SJCRH30 (cell line): ENCODE measurements at regions not wholly inside any gene's neighbourhood (a gene's known extent, or its start where the extent isn't known, plus 50 kb on each side); places are given as distances from the start of the nearest gene placed in this dataset.

Source experiments
- DNase-seq, 2 experiments: peaks; one replicate each; pipeline ENCODE4 v3.0.0-alpha.2; 2015 to 2020
- H3K27ac ChIP-seq: fragments of 250-450 bp; sonication (Bioruptor Pico); 2 replicates; pipeline ENCODE4 v1.5.1; 2020; ENCODE audit warnings: mild to moderate bottlenecking, moderate library complexity
- H3K27me3 ChIP-seq: fragments of 250-450 bp; sonication (Bioruptor Pico); 2 replicates; pipeline ENCODE4 v1.5.1; 2020; ENCODE audit warnings: mild to moderate bottlenecking, moderate library complexity
- H3K36me3 ChIP-seq: fragments of 250-450 bp; sonication (Bioruptor Pico); 2 replicates; pipeline ENCODE4 v1.5.1; 2020; ENCODE audit warnings: mild to moderate bottlenecking, moderate library complexity
- H3K4me1 ChIP-seq: fragments of 250-450 bp; sonication (Bioruptor Pico); 2 replicates; pipeline ENCODE4 v1.5.1; 2020; ENCODE audit warnings: mild to moderate bottlenecking, moderate library complexity
- H3K4me3 ChIP-seq: fragments of 250-450 bp; sonication (Bioruptor Pico); 2 replicates; pipeline ENCODE4 v1.5.1; 2020; ENCODE audit warnings: mild to moderate bottlenecking, moderate library complexity
- H3K9me3 ChIP-seq: fragments of 250-450 bp; sonication (Bioruptor Pico); replicated peaks from 2 replicates; pipeline ENCODE4 v1.5.1; 2020; ENCODE audit warnings: mild to moderate bottlenecking, moderate library complexity

GRCh38 chr20:62539198-62540045 is 63.6 kb upstream of the GATA5 start:
- Histone ChIP-seq H3K9me3 (peaks cover 2% of the 10 kb centered on the region; the same call in 1 of the 2 replicates), H3K4me1 (peaks cover 28% of the 10 kb centered on the region), H3K27me3 (no peaks in the 10 kb centered on the region), H3K4me3 (no peak overlapping the region), H3K27ac (no peak overlapping the region), H3K36me3 (no peaks in the 10 kb centered on the region)
- peak; percentile 67 to 71 for DNase-seq

- no peaks in the 10 kb centered on the region for H3K27me3 ChIP-seq
- DNase-seq: no peak
- H3K9me3 ChIP-seq: peaks cover 6% of the 10 kb centered on the region; the same call in 1 of the 2 replicates
Measured at GRCh38 chr20:62540504-62540903, 64.7 kb upstream of the GATA5 start.

DNA sequence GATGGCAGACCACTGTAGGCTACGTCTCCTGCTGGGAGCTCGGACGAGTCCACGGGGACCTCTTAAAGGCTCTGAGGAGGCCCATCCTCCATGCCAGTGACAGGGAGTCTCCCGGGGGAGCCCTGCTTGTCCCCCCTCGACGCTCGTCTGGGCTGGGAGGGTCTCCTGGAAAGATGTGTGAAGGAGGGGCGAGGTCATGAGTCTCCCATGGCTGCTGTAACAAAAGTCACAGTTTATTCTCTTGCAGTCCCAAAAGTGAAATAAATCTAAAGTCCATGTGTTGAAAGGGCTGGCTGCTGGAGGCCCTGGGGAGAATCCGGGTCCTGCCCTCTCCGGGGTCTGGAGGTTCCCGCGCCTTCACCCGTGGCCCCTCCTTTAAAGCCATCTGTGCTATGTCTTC is 67.1 kb upstream of the GATA5 start:
- Histone ChIP-seq H3K27ac (no peak overlapping the region), H3K4me1 (peaks cover 11% of the 10 kb centered on the region), H3K27me3 (no peaks in the 10 kb centered on the region)

More at GRCh38 chr20:62540504-62540903, 64.7 kb upstream of the GATA5 start:
- Histone ChIP-seq H3K4me3 (no peak overlapping the region), H3K27ac (no peak overlapping the region), H3K36me3 (peaks cover under 1% of the 10 kb centered on the region; the same call in 1 of the 2 replicates), H3K4me1 (peaks cover 21% of the 10 kb centered on the region)

DNA sequence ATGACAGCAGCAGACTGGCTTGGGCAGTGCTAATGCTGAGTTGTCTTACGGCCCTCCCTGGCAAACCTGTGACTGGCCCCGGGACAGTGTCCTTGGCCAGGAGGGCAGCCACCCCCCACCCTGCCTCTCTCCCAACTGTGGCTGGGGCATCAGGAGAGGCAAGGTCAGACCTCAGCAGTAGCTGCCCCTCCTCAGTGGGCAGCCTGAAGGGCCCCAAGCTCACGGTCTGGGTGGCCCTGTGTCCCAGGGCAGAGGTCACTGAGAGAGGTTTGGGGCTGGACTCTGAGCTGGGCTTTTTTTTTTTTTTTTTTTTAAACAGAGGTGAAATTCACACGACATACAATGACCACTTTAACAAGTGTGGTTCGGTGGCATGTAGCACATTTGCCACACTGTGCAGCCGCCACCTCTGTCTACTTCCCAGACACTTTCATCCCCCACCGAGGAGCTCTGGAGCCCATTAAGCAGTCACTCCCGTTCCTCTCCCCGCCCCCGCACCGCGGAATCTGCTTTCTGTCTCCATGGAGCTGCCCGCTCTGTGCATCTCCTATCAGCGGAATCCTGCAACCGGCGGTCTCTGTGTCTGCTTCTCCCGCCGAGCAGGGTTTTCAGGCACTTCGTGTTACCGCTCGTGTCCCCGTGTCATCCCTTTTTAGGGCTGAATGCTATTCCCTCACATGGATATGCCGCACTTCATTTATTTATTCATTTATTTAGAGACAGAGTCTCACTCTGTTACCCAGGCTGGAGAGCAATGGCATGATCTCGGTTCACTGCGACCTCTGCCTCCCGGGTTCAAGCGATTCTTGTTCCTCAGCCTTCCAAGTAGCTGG is 67.9 kb upstream of the GATA5 start:
- Histone ChIP-seq H3K27ac (no peak overlapping the region), H3K36me3 (peaks cover 11% of the 10 kb centered on the region; the same call in 1 of the 2 replicates), H3K27me3 (no peaks in the 10 kb centered on the region), H3K4me3 (no peak overlapping the region), H3K4me1 (peaks cover 11% of the 10 kb centered on the region), H3K9me3 (peaks cover 6% of the 10 kb centered on the region; the same call in 1 of the 2 replicates)
- DNase-seq: no peak

More for the DNA sequence above, 67.1 kb upstream of the GATA5 start:
- Histone ChIP-seq H3K36me3 (peaks cover 11% of the 10 kb centered on the region; the same call in 1 of the 2 replicates), H3K4me3 (no peak overlapping the region), H3K9me3 (peaks cover 6% of the 10 kb centered on the region; the same call in 1 of the 2 replicates)
- DNase-seq: no peak

DNA sequence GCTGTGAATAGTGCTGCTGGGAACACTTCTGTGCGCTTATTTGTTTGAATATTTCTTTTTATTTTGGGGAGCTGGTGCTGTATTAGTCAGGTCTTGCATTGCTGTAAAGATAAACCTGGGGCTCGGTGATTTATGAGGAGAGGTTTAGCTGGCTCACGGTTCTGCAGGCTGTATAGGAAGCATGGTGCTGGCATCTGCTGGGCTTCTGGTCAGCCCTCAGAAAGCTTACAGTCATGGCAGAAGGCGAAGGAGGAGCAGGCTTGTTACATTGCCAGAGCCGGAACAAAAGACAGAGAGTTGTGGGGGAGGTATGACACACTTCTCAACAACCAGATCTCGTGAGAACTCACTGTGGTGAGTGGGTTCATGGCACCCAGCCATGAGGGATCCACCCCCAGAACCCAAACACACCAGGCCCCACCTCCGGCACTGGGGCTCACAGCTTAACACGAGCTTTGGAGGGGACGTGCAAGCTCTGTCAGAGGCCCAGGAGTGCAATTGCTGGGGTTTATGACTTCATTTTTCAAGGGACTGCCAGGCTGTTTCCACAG is 68.8 kb upstream of the GATA5 start:
- Histone ChIP-seq H3K9me3 (peaks cover 6% of the 10 kb centered on the region; the same call in 1 of the 2 replicates), H3K27me3 (0 out of 2 replicates have a peak, but pooled peaks cover 2% of the 10 kb centered on the region), H3K36me3 (peaks cover 11% of the 10 kb centered on the region; the same call in 1 of the 2 replicates), H3K4me1 (peaks cover 11% of the 10 kb centered on the region), H3K4me3 (no peak overlapping the region), H3K27ac (no peak overlapping the region)
- no peak for DNase-seq

- Histone ChIP-seq H3K36me3 (peaks cover 11% of the 10 kb centered on the region; the same call in 1 of the 2 replicates), H3K27me3 (0 out of 2 replicates have a peak, but pooled peaks cover 4% of the 10 kb centered on the region), H3K9me3 (peaks cover 6% of the 10 kb centered on the region; the same call in 1 of the 2 replicates), H3K4me3 (no peak overlapping the region), H3K27ac (no peak overlapping the region), H3K4me1 (peaks cover 7% of the 10 kb centered on the region; the same call in 1 of the 2 replicates)
- no peak for DNase-seq
Measured at GRCh38 chr20:62545271-62545670, 69.5 kb upstream of the GATA5 start.

DNA sequence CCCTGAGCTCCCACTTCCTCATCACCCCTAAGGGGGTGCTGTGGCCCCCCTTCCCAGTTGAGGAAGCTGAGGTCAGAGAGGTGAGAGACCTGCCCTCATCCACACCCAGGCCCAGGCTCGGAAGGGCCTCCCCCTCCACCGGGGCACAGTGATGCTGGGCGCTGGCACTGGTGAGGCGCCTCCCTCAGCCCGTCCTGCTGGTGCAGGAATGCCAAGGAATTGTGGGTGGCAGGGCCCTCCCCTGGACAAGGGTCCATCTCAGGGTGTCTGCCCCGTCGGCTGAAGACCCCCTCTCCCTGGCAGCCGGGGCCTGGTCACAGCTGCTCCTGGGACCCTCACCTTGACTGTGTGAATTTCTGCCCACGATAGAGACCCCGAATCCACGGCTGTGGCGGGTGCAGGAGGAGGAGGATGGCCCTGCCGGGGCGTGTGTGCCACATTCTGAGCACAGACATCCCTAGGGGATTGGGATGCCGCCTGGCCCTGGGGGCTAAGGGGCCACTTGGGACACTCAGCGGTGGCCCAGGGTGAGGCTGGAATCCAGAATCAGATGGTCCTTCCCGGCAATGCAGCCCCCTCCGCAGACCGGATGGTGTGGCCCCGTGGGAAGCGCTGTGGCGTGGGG is 70.2 kb upstream of the GATA5 start:
- peaks cover 7% of the 10 kb centered on the region; the same call in 1 of the 2 replicates for H3K4me1 ChIP-seq

GRCh38 chr20:62546606-62547005 is 70.8 kb upstream of the GATA5 start:
- DNase-seq: no peak
- Histone ChIP-seq H3K9me3 (peaks cover 6% of the 10 kb centered on the region; the same call in 1 of the 2 replicates), H3K27me3 (peaks cover 7% of the 10 kb centered on the region; the same call in 1 of the 2 replicates), H3K4me3 (no peak overlapping the region), H3K4me1 (peaks cover 7% of the 10 kb centered on the region; the same call in 1 of the 2 replicates), H3K27ac (no peak overlapping the region), H3K36me3 (peaks cover 11% of the 10 kb centered on the region; the same call in 1 of the 2 replicates)

More for the DNA sequence above, 70.2 kb upstream of the GATA5 start:
- Histone ChIP-seq H3K27ac (no peak overlapping the region), H3K27me3 (0 out of 2 replicates have a peak, but pooled peaks cover 7% of the 10 kb centered on the region), H3K9me3 (peaks cover 6% of the 10 kb centered on the region; the same call in 1 of the 2 replicates), H3K36me3 (peaks cover 11% of the 10 kb centered on the region; the same call in 1 of the 2 replicates), H3K4me3 (no peak overlapping the region)
- no peak for DNase-seq

- Histone ChIP-seq H3K4me1 (peaks cover 11% of the 10 kb centered on the region), H3K4me3 (no peak overlapping the region), H3K27me3 (peaks cover 11% of the 10 kb centered on the region; the same call in 1 of the 2 replicates), H3K36me3 (peaks cover 11% of the 10 kb centered on the region; the same call in 1 of the 2 replicates), H3K27ac (no peak overlapping the region), H3K9me3 (peaks cover 6% of the 10 kb centered on the region; the same call in 1 of the 2 replicates)
- no peak for DNase-seq
Measured at GRCh38 chr20:62547364-62547763, 71.6 kb upstream of the GATA5 start.

DNA sequence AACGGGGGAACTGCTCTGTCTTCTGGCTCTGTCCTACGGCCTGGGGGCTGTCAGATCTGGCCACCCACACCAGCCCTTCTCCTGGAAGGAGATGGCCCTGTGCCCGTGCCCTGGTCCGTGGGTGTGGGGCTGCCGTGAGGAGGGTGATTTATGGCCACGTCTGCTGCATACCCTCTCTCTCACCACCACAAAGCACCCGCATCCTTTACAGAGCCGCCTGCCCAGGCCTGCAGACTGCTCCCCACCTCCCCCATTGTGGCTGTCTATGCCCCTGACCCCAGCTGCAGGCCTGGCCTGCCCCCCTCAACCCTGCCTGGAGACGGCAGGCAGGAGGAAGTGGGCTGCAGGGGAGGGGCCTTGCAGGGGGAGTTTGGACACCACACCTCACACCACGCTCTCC is 72.7 kb upstream of the GATA5 start:
- Histone ChIP-seq H3K9me3 (peaks cover 6% of the 10 kb centered on the region; the same call in 1 of the 2 replicates), H3K4me1 (peaks cover 11% of the 10 kb centered on the region), H3K4me3 (no peak overlapping the region), H3K36me3 (peaks cover 11% of the 10 kb centered on the region; the same call in 1 of the 2 replicates), H3K27me3 (peaks cover 11% of the 10 kb centered on the region; the same call in 1 of the 2 replicates), H3K27ac (no peak overlapping the region)
- DNase-seq: no peak

DNA sequence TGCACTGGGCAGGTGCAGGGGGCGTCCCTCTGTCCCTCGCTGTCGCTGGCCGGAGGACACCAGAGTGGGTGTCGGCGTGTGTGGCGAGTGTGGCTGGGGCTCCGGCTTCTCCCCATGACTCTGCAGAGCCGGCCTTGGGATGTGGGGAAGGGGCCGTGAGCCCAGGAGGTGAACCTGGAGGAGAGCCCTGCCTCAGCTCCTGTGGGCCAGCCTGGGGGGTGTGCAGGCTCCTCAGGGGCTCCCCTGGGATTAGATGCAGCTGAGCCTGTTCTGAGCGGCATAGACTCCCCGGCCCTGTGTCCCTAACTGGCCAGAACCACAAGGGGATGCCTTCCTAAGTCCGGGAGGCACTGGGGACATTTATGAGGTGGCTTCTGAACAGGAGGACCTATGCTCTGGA is 73.2 kb upstream of the GATA5 start:
- Histone ChIP-seq H3K4me3 (no peak overlapping the region), H3K27me3 (peaks cover 11% of the 10 kb centered on the region; the same call in 1 of the 2 replicates), H3K9me3 (peaks cover 6% of the 10 kb centered on the region; the same call in 1 of the 2 replicates), H3K4me1 (peaks cover 11% of the 10 kb centered on the region), H3K27ac (no peak overlapping the region), H3K36me3 (peaks cover 11% of the 10 kb centered on the region; the same call in 1 of the 2 replicates)
- no peak for DNase-seq

GRCh38 chr20:62549499-62550086 is 73.8 kb upstream of the GATA5 start:
- no peak overlapping the region for H3K27ac ChIP-seq
- peak; percentile 73 to 77 for DNase-seq
- H3K4me3 ChIP-seq: peak overlapping the region; percentile 65
- peaks cover 11% of the 10 kb centered on the region for H3K4me1 ChIP-seq
- H3K9me3 ChIP-seq: peaks cover 2% of the 10 kb centered on the region; the same call in 1 of the 2 replicates
- H3K36me3 ChIP-seq: peaks cover 11% of the 10 kb centered on the region; the same call in 1 of the 2 replicates
- H3K27me3 ChIP-seq: peaks cover 11% of the 10 kb centered on the region; the same call in 1 of the 2 replicates

DNA sequence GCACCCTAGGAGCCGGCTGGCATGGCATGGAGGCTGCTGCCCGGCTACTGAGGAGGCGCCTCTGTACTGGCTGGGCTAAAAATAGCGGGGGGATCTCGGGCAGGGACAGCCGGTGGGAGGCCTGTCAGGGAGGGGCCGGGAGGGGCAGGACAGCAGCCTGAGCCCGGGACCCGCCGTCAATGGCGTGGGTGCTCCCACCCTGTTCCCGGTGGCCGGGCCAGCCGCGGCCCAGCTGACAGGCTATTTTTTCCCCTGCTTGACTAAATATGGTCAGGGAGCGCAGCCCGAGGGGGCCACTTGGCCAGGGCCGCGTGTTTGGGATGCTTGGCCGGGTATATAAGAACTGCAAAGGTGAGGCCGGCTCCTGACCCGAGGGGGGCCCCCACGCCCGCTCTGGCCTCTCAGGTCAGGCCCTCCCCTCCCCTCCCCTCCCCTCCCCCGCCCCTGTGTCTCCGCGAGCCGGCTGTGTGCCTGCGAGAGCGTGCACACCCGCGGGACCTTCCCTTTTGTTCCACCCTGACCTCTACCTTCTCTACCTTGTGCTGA is 74.4 kb upstream of the GATA5 start:
- Histone ChIP-seq H3K9me3 (no peaks in the 10 kb centered on the region; the same call in 1 of the 2 replicates), H3K27ac (no peak overlapping the region; the same call in 1 of the 2 replicates), H3K27me3 (peaks cover 11% of the 10 kb centered on the region; the same call in 1 of the 2 replicates), H3K4me1 (peaks cover 11% of the 10 kb centered on the region), H3K4me3 (peak overlapping the region; percentile 65), H3K36me3 (peaks cover 11% of the 10 kb centered on the region; the same call in 1 of the 2 replicates)
- peak; percentile 80 to 85 for DNase-seq
